HepG2 (cell line): ENCODE measurements at regions not wholly inside any gene's neighbourhood (a gene's known extent, or its start where the extent isn't known, plus 50 kb on each side); places are given as distances from the start of the nearest gene placed in this dataset.

ENCODE experiments used
- ATAC-seq: fragments of 200-7000 bp; cut with Tn5 transposase; 3 replicates; pipeline ENCODE4 v1.9.1; 2020; ENCODE audit warnings: mild to moderate bottlenecking, moderate library complexity
- BruUV-seq: library from RNA; stranded (reverse); fragments of 400-500 nt; replicated peaks from 2 replicates; lab custom pipeline; 2021; lab: Mats Ljungman, UMichigan
- CTCF ChIA-PET: fragments of 300-600 bp; formaldehyde crosslinking; extraction: SDS; loops from one replicate; lab custom pipeline; 2021; ENCODE audit warnings: low total read pairs, inconsistent platforms, low intra/inter-chr PET ratio; lab: Yijun Ruan, JAX
- POLR2A ChIA-PET: fragments of 350-600 bp; sonication (Branson Sonifier 250); formaldehyde crosslinking; loops from one replicate; lab custom pipeline; 2020; ENCODE audit warnings: antibody characterized with exemption, inconsistent platforms; lab: Yijun Ruan, JAX
- DNase-seq: peaks from one replicate; pipeline ENCODE4 v3.0.0-alpha.2; 2015; ENCODE audit warnings: low spot score
- FAIRE-seq: peaks from 3 replicates; lab custom pipeline; 2011; peaks lifted over from hg19 to GRCh38; lab: Jason Lieb, UNC
- H2AFZ ChIP-seq: one replicate; pipeline ENCODE4 v1.6.1; 2011; ENCODE audit warnings: low read length, inconsistent platforms
- H3K27ac ChIP-seq: fragments of 300-600 bp; 3 replicates; pipeline ENCODE4 v1.8.0; 2011; ENCODE audit warnings: mixed run types, mild to moderate bottlenecking, mixed read lengths, low read length, inconsistent platforms; ENCODE audit not compliant: insufficient read depth; ENCODE audit errors: extremely low read length
- H3K27me3 ChIP-seq, 2 experiments: fragments of 200-600 bp in 1 of 2; 2 replicates in 1 of 2; 3 replicates in 1 of 2; pipeline versions ENCODE4 v1.6.0 to v1.8.0; 2011; ENCODE audit warnings: low read length in 2 of 2, mild to moderate bottlenecking in 2 of 2, moderate library complexity in 2 of 2, inconsistent platforms in 1 of 2; ENCODE audit not compliant: insufficient read depth in 2 of 2, control insufficient read depth in 1 of 2
- H3K36me3 ChIP-seq, 2 experiments: fragments of 200-600 bp in 1 of 2; replicated peaks in 1 of 2; 2 replicates in 1 of 2; 3 replicates in 1 of 2; pipeline versions ENCODE4 v1.5.1 to v1.8.0; 2011; ENCODE audit warnings: low read length in 2 of 2, inconsistent platforms in 1 of 2; ENCODE audit not compliant: insufficient read depth in 2 of 2, control insufficient read depth in 1 of 2
- H3K4me1 ChIP-seq: 2 replicates; pipeline ENCODE4 v1.5.1; 2012; ENCODE audit warnings: low read length, inconsistent platforms; ENCODE audit not compliant: insufficient read depth
- H3K4me2 ChIP-seq: 2 replicates; pipeline ENCODE4 v1.6.0; 2011; ENCODE audit warnings: low read depth, low read length, inconsistent platforms
- H3K4me3 ChIP-seq, 3 experiments: fragments of 200-600 bp in 1 of 3; sonication (generic), shearing (Covaris generic) in 1 of 3; replicated peaks in 1 of 3; 2 replicates each; pipeline ENCODE4 v1.5.1; 2011 to 2016; ENCODE audit warnings: low read length in 3 of 3, inconsistent platforms in 2 of 3, low read depth in 2 of 3, mild to moderate bottlenecking in 2 of 3, control low read depth in 1 of 3, mixed read lengths in 1 of 3; ENCODE audit not compliant: insufficient read depth in 1 of 3
- H3K79me2 ChIP-seq: one replicate; pipeline ENCODE4 v1.6.1; 2011; ENCODE audit warnings: low read length, inconsistent platforms; ENCODE audit not compliant: insufficient read depth
- H3K9ac ChIP-seq: 2 replicates; pipeline ENCODE4 v1.6.0; 2011; ENCODE audit warnings: mild to moderate bottlenecking, low read depth, low read length, inconsistent platforms; ENCODE audit not compliant: insufficient read depth
- H3K9me3 ChIP-seq: 2 replicates; pipeline ENCODE4 v1.5.1; 2012; ENCODE audit warnings: mild to moderate bottlenecking, low read length
- H4K20me1 ChIP-seq: 2 replicates; pipeline ENCODE4 v1.6.0; 2011; ENCODE audit warnings: inconsistent platforms, mild to moderate bottlenecking, low read length, moderate library complexity; ENCODE audit not compliant: insufficient read depth
- ATF4 ChIP-seq, 2 experiments: fragments of 450-650 bp in 1 of 2; sonication (generic) in 1 of 2; formaldehyde crosslinking; IDR thresholded peaks; 2 replicates each; pipeline versions ENCODE4 v1.5.0 to v1.8.0; 2020 to 2022; ENCODE audit warnings: mild to moderate bottlenecking in 1 of 2, missing genetic modification reagents in 1 of 2
- CC2D1A ChIP-seq: sonication (generic); formaldehyde crosslinking; IDR thresholded peaks from 2 replicates; pipeline ENCODE4 v1.8.1; 2023; ENCODE audit warnings: mild to moderate bottlenecking, missing genetic modification reagents
- DBP ChIP-seq: sonication (generic); formaldehyde crosslinking; IDR thresholded peaks from 2 replicates; pipeline ENCODE4 v1.4.0; 2020; ENCODE audit warnings: missing genetic modification reagents; ENCODE audit errors: not compliant biosample characterization
- PITX1 ChIP-seq: sonication (generic); formaldehyde crosslinking; IDR thresholded peaks from 2 replicates; pipeline ENCODE4 v1.5.1; 2020; ENCODE audit warnings: mild to moderate bottlenecking, missing genetic modification reagents
- SP1 ChIP-seq, 2 experiments: fragments of 450-650 bp in 1 of 2; sonication (generic) in 1 of 2; formaldehyde crosslinking in 1 of 2; IDR thresholded peaks; 2 replicates each; pipeline versions ENCODE4 v1.4.0 to v1.6.1; 2016 to 2020; ENCODE audit warnings: missing genetic modification reagents in 1 of 2
- ZBTB43 ChIP-seq: sonication (generic); formaldehyde crosslinking; conservative IDR thresholded peaks from 2 replicates; pipeline ENCODE4 v1.4.0; 2020; ENCODE audit warnings: missing genetic modification reagents
- ZNF766 ChIP-seq: sonication (generic); formaldehyde crosslinking; IDR thresholded peaks from 2 replicates; pipeline ENCODE4 v1.5.0; 2020; ENCODE audit warnings: missing genetic modification reagents, borderline replicate concordance
- WGBS: methylation state at CpG from one replicate; pipeline ENCODE4 v1.1.6; 2017; ENCODE audit warnings: low lambda C conversion rate; 5-methylcytosine and 5-hydroxymethylcytosine counted together
- in situ Hi-C: cut with HindIII; loops from 2 replicates; pipeline ENCODE4 v1.10.0; 2017; ENCODE audit warnings: low pct_unique_long_range_greater_than_20kb; ENCODE audit not compliant: extremely low pct_ligation_motif_present
- intact Hi-C: fragments of 100-400 bp; cut with micrococcal nuclease; formaldehyde crosslinking; loops from one replicate; pipeline ENCODE4 v1.10.0; 2022; ENCODE audit not compliant: unreplicated experiment

- 1% methylated on average over 4 of the region's 4 CpGs for WGBS
- H3K27ac ChIP-seq, result no peak overlapping the region
- intact Hi-C loops, result no loop called here
- in situ Hi-C loops, result no loop called here
- no peaks in the 10 kb centered on the region for H3K4me1 ChIP-seq
- no peaks in the 10 kb centered on the region for H3K36me3 ChIP-seq
- FAIRE-seq (no peak), ATAC-seq (no peak), DNase-seq (no peak)
- POLR2A ChIA-PET, result no interaction called here
- peaks cover 8% of the 10 kb centered on the region; the same call in 1 of the 2 replicates for H3K9me3 ChIP-seq
- no peaks in the 10 kb centered on the region for H3K27me3 ChIP-seq
- CTCF ChIA-PET, result no interaction called here
- H3K4me2 ChIP-seq, result no peak overlapping the region
- H2AFZ ChIP-seq, result no peak overlapping the region
- no TSS peak for BruUV-seq
- TF ChIP-seq ZBTB43 (CRISPR knock-in tag), result no peak
- TF ChIP-seq DBP (CRISPR knock-in tag), result no peak
- TF ChIP-seq CC2D1A, result no peak
- no peak for TF ChIP-seq ATF4 (CRISPR knock-in tag; IDR thresholded peaks at IDR 0.05)
- TF ChIP-seq PITX1 (CRISPR knock-in tag), result no peak
- TF ChIP-seq ZNF766 (CRISPR knock-in tag), result no peak
- no peak for TF ChIP-seq SP1 (IDR thresholded peaks at IDR 0.05)
- TF ChIP-seq SP1 (CRISPR knock-in tag; IDR thresholded peaks at IDR 0.05), result no peak
- H4K20me1 ChIP-seq, result no peaks in the 10 kb centered on the region
- H3K9ac ChIP-seq, result no peak overlapping the region
- H3K4me3 ChIP-seq, result no peak overlapping the region
- no peaks in the 10 kb centered on the region for H3K79me2 ChIP-seq
These were observed 475.3 kb upstream of the RIOK2 start for GRCh38 chr5:97658116-97658900.
